ENCODE measurements at regions not wholly inside any gene's neighbourhood (a gene's known extent, or its start where the extent isn't known, plus 50 kb on each side); places are given as distances from the start of the nearest gene placed in this dataset.
"Not testable (repeated sequence)": the region's sequence is repeated elsewhere in the genome, so short reads cannot be mapped to it uniquely, and the experiment has no call there.

- DNase-seq = no peak
Measured at GRCh38 chr6:103720393-103720792, 1139.3 kb downstream of the HACE1 start.

- DNase-seq = no peak
Measured at GRCh38 chr6:103719545-103719944, 1140.2 kb downstream of the HACE1 start.

GRCh38 chr6:103715269-103715668 lies 1144.5 kb downstream of the HACE1 start:
- no peak for DNase-seq

- not testable (repeated sequence) for DNase-seq
Measured at GRCh38 chr6:103709236-103709635, 1150.5 kb downstream of the HACE1 start.

- DNase-seq = no peak
Measured at GRCh38 chr6:103707596-103708325, 1152.0 kb downstream of the HACE1 start.

- no peak for DNase-seq
Measured at GRCh38 chr6:103699769-103700168, 1160.0 kb downstream of the HACE1 start.

GRCh38 chr6:103687430-103687829 lies 1172.3 kb downstream of the HACE1 start:
- no peak for DNase-seq

- no peak for DNase-seq
Measured at GRCh38 chr6:103680116-103680515, 1179.6 kb downstream of the HACE1 start.

GRCh38 chr6:103677290-103677689 lies 1182.4 kb downstream of the HACE1 start:
- DNase-seq = no peak

- DNase-seq = no peak
Measured at GRCh38 chr6:103675807-103676406, 1183.8 kb downstream of the HACE1 start.

GRCh38 chr6:103674790-103675189 lies 1184.9 kb downstream of the HACE1 start:
- DNase-seq = no peak

GRCh38 chr6:103672169-103672568 lies 1187.5 kb downstream of the HACE1 start:
- DNase-seq = no peak

GRCh38 chr6:103629613-103630012 lies 1230.1 kb downstream of the HACE1 start:
- no peak for DNase-seq

- no peak for DNase-seq
Measured at GRCh38 chr6:103617642-103618041, 1242.1 kb downstream of the HACE1 start.

GRCh38 chr6:103587722-103588121 lies 1272.0 kb downstream of the HACE1 start:
- no peak for DNase-seq

GRCh38 chr6:103578115-103578514 lies 1281.6 kb downstream of the HACE1 start:
- DNase-seq = no peak

GRCh38 chr6:103570431-103570830 lies 1289.3 kb downstream of the HACE1 start:
- no peak for DNase-seq

- DNase-seq = no peak
Measured at GRCh38 chr6:103554911-103555310, 1304.8 kb downstream of the HACE1 start.

- DNase-seq = no peak
Measured at GRCh38 chr6:103538381-103538780, 1321.3 kb downstream of the HACE1 start.

GRCh38 chr6:103534814-103535213 lies 1324.9 kb downstream of the HACE1 start:
- DNase-seq = no peak

- DNase-seq = no peak
Measured at GRCh38 chr6:103534095-103534494, 1325.6 kb downstream of the HACE1 start.

GRCh38 chr6:103522045-103522444 lies 1337.7 kb downstream of the HACE1 start:
- no peak for DNase-seq

GRCh38 chr6:103516336-103516735 lies 1343.4 kb downstream of the HACE1 start:
- no peak for DNase-seq

- no peak for DNase-seq
Measured at GRCh38 chr6:103507052-103507451, 1352.7 kb downstream of the HACE1 start.

GRCh38 chr6:103505155-103505518 lies 1354.6 kb downstream of the HACE1 start:
- DNase-seq = no peak

All from activated naive CD4-positive, alpha-beta T cell (primary cell).